H1 (cell line): ENCODE measurements at regions not wholly inside any gene's neighbourhood (a gene's known extent, or its start where the extent isn't known, plus 50 kb on each side); places are given as distances from the start of the nearest gene placed in this dataset.

Experiments
- CTCF ChIA-PET: fragments of 300-600 bp; sonication (Branson Sonifier 250); formaldehyde crosslinking; loops from one replicate; lab custom pipeline; 2021; ENCODE audit not compliant: partially characterized antibody; lab: Charles Lee
- POLR2A ChIA-PET: fragments of 300-600 bp; sonication (Branson Sonifier 250); formaldehyde crosslinking; loops from one replicate; lab custom pipeline; 2021; ENCODE audit warnings: inconsistent platforms; ENCODE audit not compliant: partially characterized antibody; lab: Charles Lee
- DNase-seq, 2 experiments: peaks; one replicate each; pipeline versions ENCODE4 v3.0.0 to v3.0.0-alpha.2; 2010 to 2022; ENCODE audit warnings: low spot score in 2 of 2, low read depth in 1 of 2, mixed read lengths in 1 of 2
- FAIRE-seq: peaks from 2 replicates; lab custom pipeline; 2011; peaks lifted over from hg19 to GRCh38; lab: Jason Lieb, UNC
- H2AFZ ChIP-seq: 2 replicates; pipeline ENCODE4 v1.8.1; 2012; ENCODE audit warnings: low read length, inconsistent platforms
- H2AK5ac ChIP-seq: 2 replicates; pipeline ENCODE4 v1.6.1; 2013; ENCODE audit warnings: low read depth, low read length
- H2BK120ac ChIP-seq: replicated peaks from 2 replicates; pipeline ENCODE3; 2013; ENCODE audit warnings: low read depth, low read length, inconsistent platforms
- H2BK12ac ChIP-seq: 2 replicates; pipeline ENCODE4 v1.6.1; 2013; ENCODE audit warnings: low read depth, low read length
- H2BK15ac ChIP-seq: 2 replicates; pipeline ENCODE4 v1.6.1; 2013; ENCODE audit warnings: low read length
- H2BK20ac ChIP-seq: 2 replicates; pipeline ENCODE4 v1.6.1; 2013; ENCODE audit warnings: low read length
- H2BK5ac ChIP-seq: 2 replicates; pipeline ENCODE4 v1.6.1; 2013; ENCODE audit warnings: low read depth, low read length
- H3K14ac ChIP-seq: 2 replicates; pipeline ENCODE4 v1.6.1; 2013; ENCODE audit warnings: inconsistent platforms; ENCODE audit not compliant: insufficient read length
- H3K18ac ChIP-seq: 2 replicates; pipeline ENCODE4 v1.6.1; 2013; ENCODE audit warnings: low read length; ENCODE audit errors: extremely low read depth
- H3K23ac ChIP-seq: 2 replicates; pipeline ENCODE4 v1.6.1; 2013; ENCODE audit warnings: inconsistent platforms; ENCODE audit not compliant: insufficient read length
- H3K23me2 ChIP-seq: 2 replicates; pipeline ENCODE4 v1.6.1; 2013; ENCODE audit warnings: low read depth, low read length
- H3K27ac ChIP-seq: 2 replicates; pipeline ENCODE4 v1.6.1; 2011; ENCODE audit warnings: low read depth, low read length, inconsistent platforms
- H3K27me3 ChIP-seq, 4 experiments: replicated peaks in 1 of 4; 1 replicate in 1 of 4; 2 replicates in 3 of 4; pipeline versions ENCODE4 v1.6.1 to v1.8.1; 2011 to 2013; ENCODE audit warnings: low read length in 3 of 4, mild to moderate bottlenecking in 3 of 4, inconsistent platforms in 2 of 4, mixed read lengths in 2 of 4, moderate library complexity in 1 of 4; ENCODE audit not compliant: control insufficient read depth in 3 of 4, insufficient read depth in 3 of 4; ENCODE audit errors: extremely low read depth in 1 of 4
- H3K36me3 ChIP-seq, 4 experiments: 2 replicates each; pipeline versions ENCODE4 v1.6.1 to v1.8.1; 2011 to 2013; ENCODE audit warnings: mild to moderate bottlenecking in 4 of 4, low read length in 3 of 4, moderate library complexity in 2 of 4, control low read depth in 1 of 4, inconsistent platforms in 1 of 4; ENCODE audit not compliant: insufficient read depth in 4 of 4, control insufficient read depth in 2 of 4
- H3K4ac ChIP-seq: replicated peaks from 2 replicates; pipeline ENCODE3; 2013; ENCODE audit warnings: low read length, low read depth, mixed read lengths, inconsistent platforms; ENCODE audit not compliant: insufficient read length
- H3K4me1 ChIP-seq, 4 experiments: replicated peaks in 1 of 4; 1 replicate in 1 of 4; 2 replicates in 3 of 4; pipeline versions ENCODE4 v1.6.1 to v1.8.1; 2011 to 2013; ENCODE audit warnings: low read length in 3 of 4, inconsistent platforms in 2 of 4, mixed read lengths in 1 of 4; ENCODE audit not compliant: insufficient read depth in 4 of 4, control insufficient read depth in 3 of 4
- H3K4me2 ChIP-seq, 2 experiments: 2 replicates each; pipeline versions ENCODE4 v1.6.1 to v1.8.1; 2011 to 2013; ENCODE audit warnings: low read depth in 2 of 2, low read length in 2 of 2, control low read depth in 1 of 2, inconsistent platforms in 1 of 2, mild to moderate bottlenecking in 1 of 2; ENCODE audit not compliant: insufficient read depth in 1 of 2
- H3K4me3 ChIP-seq, 4 experiments: fragments of 200-600, 300-600 bp in 1 of 4; sonication (generic), shearing (Covaris generic), sonication (Bioruptor Twin) in 1 of 4; 2 replicates each; pipeline versions ENCODE4 v1.5.1 to v1.8.1; 2011 to 2016; ENCODE audit warnings: low read length in 4 of 4, low read depth in 3 of 4, control low read depth in 2 of 4, inconsistent platforms in 2 of 4, mild to moderate bottlenecking in 2 of 4, mixed read lengths in 1 of 4, moderate library complexity in 1 of 4; ENCODE audit not compliant: insufficient read depth in 2 of 4; ENCODE audit errors: extremely low read depth in 1 of 4
- H3K56ac ChIP-seq: replicated peaks from 2 replicates; pipeline ENCODE3; 2013; ENCODE audit warnings: low read depth, mild to moderate bottlenecking, mixed read lengths, low read length, inconsistent platforms; ENCODE audit not compliant: insufficient read length
- H3K79me1 ChIP-seq: 2 replicates; pipeline ENCODE4 v1.6.1; 2013; ENCODE audit warnings: low read depth, low read length, control low read depth
- H3K79me2 ChIP-seq, 2 experiments: 2 replicates each; pipeline versions ENCODE4 v1.6.1 to v1.8.1; 2012 to 2013; ENCODE audit warnings: low read length in 2 of 2, mild to moderate bottlenecking in 2 of 2, inconsistent platforms in 1 of 2; ENCODE audit not compliant: insufficient read depth in 2 of 2, control insufficient read depth in 1 of 2
- H3K9ac ChIP-seq, 4 experiments: replicated peaks in 1 of 4; 1 replicate in 1 of 4; 2 replicates in 3 of 4; pipeline versions ENCODE4 v1.6.1 to v1.8.1; 2011 to 2013; ENCODE audit warnings: low read depth in 3 of 4, low read length in 3 of 4, control low read depth in 2 of 4, mild to moderate bottlenecking in 2 of 4, moderate library complexity in 2 of 4, inconsistent platforms in 1 of 4; ENCODE audit errors: extremely low read depth in 1 of 4
- H3K9me3 ChIP-seq, 2 experiments: 2 replicates each; pipeline versions ENCODE4 v1.6.1 to v1.8.1; 2012 to 2013; ENCODE audit warnings: mild to moderate bottlenecking in 2 of 2, moderate library complexity in 2 of 2, control low read depth in 1 of 2, inconsistent platforms in 1 of 2, low read depth in 1 of 2, low read length in 1 of 2, mixed read lengths in 1 of 2; ENCODE audit not compliant: insufficient read depth in 2 of 2
- H4K20me1 ChIP-seq, 2 experiments: replicated peaks in 1 of 2; 2 replicates each; pipeline versions ENCODE3 to v1.8.1; 2011 to 2013; ENCODE audit warnings: inconsistent platforms in 2 of 2, low read length in 2 of 2, mild to moderate bottlenecking in 1 of 2; ENCODE audit not compliant: insufficient read depth in 2 of 2, control insufficient read depth in 1 of 2
- H4K5ac ChIP-seq: 2 replicates; pipeline ENCODE4 v1.6.1; 2013; ENCODE audit warnings: low read length, low read depth, mixed read lengths, inconsistent platforms; ENCODE audit not compliant: insufficient read length
- H4K8ac ChIP-seq: 2 replicates; pipeline ENCODE4 v1.8.0; 2013; ENCODE audit warnings: mild to moderate bottlenecking, moderate library complexity, low read length, inconsistent platforms; ENCODE audit not compliant: insufficient read depth; ENCODE audit errors: extremely low read depth
- H4K91ac ChIP-seq: replicated peaks from 2 replicates; pipeline ENCODE3; 2013; ENCODE audit warnings: low read length, mixed read lengths, inconsistent platforms; ENCODE audit not compliant: insufficient read length
- JUN ChIP-seq: IDR thresholded peaks from 2 replicates; pipeline ENCODE4 v1.6.1; 2011; ENCODE audit warnings: low read depth, mild to moderate bottlenecking, improper control_type of control experiment, low read length
- RAD21 ChIP-seq, 2 experiments: IDR thresholded peaks in 1 of 2; conservative IDR thresholded peaks in 1 of 2; 2 replicates each; pipeline ENCODE4 v1.6.1; 2011; ENCODE audit warnings: low read depth in 2 of 2, low read length in 2 of 2, improper control_type of control experiment in 1 of 2, inconsistent platforms in 1 of 2, mild to moderate bottlenecking in 1 of 2, moderate library complexity in 1 of 2
- SIX5 ChIP-seq: IDR thresholded peaks from 2 replicates; pipeline ENCODE4 v1.6.1; 2011; ENCODE audit warnings: mild to moderate bottlenecking, low read depth, low read length
- SRF ChIP-seq: IDR thresholded peaks from 2 replicates; pipeline ENCODE4 v1.6.1; 2011; ENCODE audit warnings: mild to moderate bottlenecking, low read depth, low read length, moderate library complexity
- SUZ12 ChIP-seq: fragments of 200-600 bp; sonication (generic); IDR thresholded peaks from 2 replicates; pipeline ENCODE4 v1.6.1; 2012; ENCODE audit warnings: mild to moderate bottlenecking, inconsistent platforms, low read length, moderate library complexity, mixed read lengths
- whole genome bisulfite sequencing, 2 experiments: shearing (Covaris generic) in 1 of 2; methylation state at CpG; one replicate each; pipeline versions ENCODE4 v1.1.6 to v1.1.7; 2013 to 2015; ENCODE audit warnings: low lambda C conversion rate in 2 of 2, mixed read lengths in 2 of 2, inconsistent platforms in 1 of 2, low coverage in 1 of 2, missing lambda C conversion rate in 1 of 2; ENCODE audit not compliant: insufficient replicate concordance in 2 of 2, insufficient coverage in 1 of 2, insufficient read length in 1 of 2; ENCODE audit errors: extremely low coverage in 1 of 2, missing lambda C conversion rate in 1 of 2; 5-methylcytosine and 5-hydroxymethylcytosine counted together

DNA sequence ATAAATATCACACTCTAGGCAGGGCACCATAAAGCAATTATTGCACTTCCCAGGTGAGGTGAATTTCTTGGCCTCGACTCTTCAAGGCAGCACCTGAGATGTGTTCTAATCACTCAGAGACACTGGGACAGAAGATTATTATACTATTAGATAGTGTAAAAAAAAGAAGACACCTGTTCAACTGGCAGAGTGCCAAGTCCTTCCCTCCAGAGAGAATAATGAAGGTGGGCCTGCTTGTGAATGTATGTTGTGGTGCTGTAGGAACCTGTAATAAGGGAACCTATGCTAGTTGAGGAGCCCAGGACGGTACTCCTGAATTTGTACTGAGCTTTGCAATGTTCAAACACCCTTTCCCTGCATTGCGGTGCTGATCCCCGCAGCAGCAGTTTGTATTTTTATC is 107.5 kb downstream of the NXPE2 start:
- H3K4me2 ChIP-seq = no peak overlapping the region
- FAIRE-seq (no peak), DNase-seq (no peak)
- no peak overlapping the region for H3K27ac ChIP-seq
- H3K27me3 ChIP-seq = no peaks in the 10 kb centered on the region
- H3K9ac ChIP-seq = no peak overlapping the region
- no peak overlapping the region for H3K18ac ChIP-seq
- H4K5ac ChIP-seq = no peak overlapping the region
- no peak overlapping the region for H2BK5ac ChIP-seq
- H3K4me3 ChIP-seq = no peak overlapping the region
- H3K23me2 ChIP-seq = no peaks in the 10 kb centered on the region
- H3K4ac ChIP-seq = no peak overlapping the region
- H2BK15ac ChIP-seq = no peak overlapping the region
- H4K91ac ChIP-seq = no peak overlapping the region
- H2BK120ac ChIP-seq = no peak overlapping the region
- no peaks in the 10 kb centered on the region for H3K79me2 ChIP-seq
- H3K56ac ChIP-seq = no peak overlapping the region
- POLR2A ChIA-PET = no interaction called here
- no peaks in the 10 kb centered on the region for H3K36me3 ChIP-seq
- TF ChIP-seq SRF (no peak), JUN (no peak), SUZ12 (no peak), SIX5 (no peak), RAD21 (IDR thresholded peaks at IDR 0.05 in 1 of 2, conservative IDR thresholded peaks at IDR 0.05 in 1 of 2; ENCODE audit: low read depth in 2 of 2, low read length in 2 of 2) (no peak)
- TF ChIP-seq, all 59 proteins: peak for 0
- 90% methylated on average over 4 of the region's 4 CpGs; no CpG with 5 or more reads in 1 of the 2 experiments for WGBS, 2 experiments
- H3K14ac ChIP-seq = no peak overlapping the region
- H4K8ac ChIP-seq = no peak overlapping the region
- no peak overlapping the region for H2AK5ac ChIP-seq
- no peaks in the 10 kb centered on the region for H3K79me1 ChIP-seq
- CTCF ChIA-PET = interaction anchor here (0.8 to 4.3 kb wide), 4 partner anchors 10 to 549 kb away, joined by 3 to 30 read pairs (median 8); no protein-coding TSS in a partner anchor
- no peak overlapping the region for H3K23ac ChIP-seq
- H2BK12ac ChIP-seq = no peak overlapping the region
- no peak overlapping the region for H2BK20ac ChIP-seq
- H3K9me3 ChIP-seq = no peaks in the 10 kb centered on the region
- H2AFZ ChIP-seq = no peak overlapping the region
- no peaks in the 10 kb centered on the region for H4K20me1 ChIP-seq
- peaks cover 0 to 2% (median 0%) of the 10 kb centered on the region in 4 experiments; a peak in 3 of 7 replicates for H3K4me1 ChIP-seq
